ENCODE measurements at regions not wholly inside any gene's neighbourhood (a gene's known extent, or its start where the extent isn't known, plus 50 kb on each side); places are given as distances from the start of the nearest gene placed in this dataset.

DNA sequence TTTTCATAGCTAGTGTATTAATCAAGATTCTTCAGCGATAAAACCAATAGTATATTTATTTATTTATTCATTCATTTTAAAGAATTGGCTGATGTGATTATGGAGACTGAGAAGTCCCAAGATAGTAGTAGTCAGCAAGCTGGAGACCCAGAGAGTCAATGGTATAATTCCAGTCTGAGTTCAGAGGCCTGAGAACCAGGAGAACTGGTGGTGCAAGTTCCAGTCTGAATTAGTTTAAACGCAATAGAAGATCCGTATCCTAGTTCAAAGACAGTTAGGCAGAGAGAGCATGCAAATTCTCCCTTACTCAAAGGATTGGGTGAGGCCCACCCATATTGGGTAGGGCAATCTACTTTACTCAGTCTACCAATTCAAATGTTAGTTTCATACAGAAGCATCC is 364.2 kb upstream of the RPS23 start:
- no peak for TF ChIP-seq CBX3 (IDR thresholded peaks at IDR 0.05; ENCODE audit: low read depth)
- TF ChIP-seq, protein P1, sequence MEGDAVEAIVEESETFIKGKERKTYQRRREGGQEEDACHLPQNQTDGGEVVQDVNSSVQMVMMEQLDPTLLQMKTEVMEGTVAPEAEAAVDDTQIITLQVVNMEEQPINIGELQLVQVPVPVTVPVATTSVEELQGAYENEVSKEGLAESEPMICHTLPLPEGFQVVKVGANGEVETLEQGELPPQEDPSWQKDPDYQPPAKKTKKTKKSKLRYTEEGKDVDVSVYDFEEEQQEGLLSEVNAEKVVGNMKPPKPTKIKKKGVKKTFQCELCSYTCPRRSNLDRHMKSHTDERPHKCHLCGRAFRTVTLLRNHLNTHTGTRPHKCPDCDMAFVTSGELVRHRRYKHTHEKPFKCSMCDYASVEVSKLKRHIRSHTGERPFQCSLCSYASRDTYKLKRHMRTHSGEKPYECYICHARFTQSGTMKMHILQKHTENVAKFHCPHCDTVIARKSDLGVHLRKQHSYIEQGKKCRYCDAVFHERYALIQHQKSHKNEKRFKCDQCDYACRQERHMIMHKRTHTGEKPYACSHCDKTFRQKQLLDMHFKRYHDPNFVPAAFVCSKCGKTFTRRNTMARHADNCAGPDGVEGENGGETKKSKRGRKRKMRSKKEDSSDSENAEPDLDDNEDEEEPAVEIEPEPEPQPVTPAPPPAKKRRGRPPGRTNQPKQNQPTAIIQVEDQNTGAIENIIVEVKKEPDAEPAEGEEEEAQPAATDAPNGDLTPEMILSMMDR (IDR thresholded peaks at IDR 0.05 in 2 of 3, conservative IDR thresholded peaks at IDR 0.05 in 1 of 3; ENCODE audit: borderline replicate concordance in 1 of 3, insufficient read depth in 1 of 3, low read depth in 2 of 3, low read length in 2 of 3): no peak
- TF ChIP-seq CEBPB (IDR thresholded peaks at IDR 0.05; ENCODE audit: low read depth): no peak
- no peak for TF ChIP-seq SRF (IDR thresholded peaks at IDR 0.05; ENCODE audit: low read depth)
- no peak for TF ChIP-seq JUND (IDR thresholded peaks at IDR 0.05)
- TF ChIP-seq EZH2phosphoT487 (IDR thresholded peaks at IDR 0.05; ENCODE audit: borderline replicate concordance): no peak
- TF ChIP-seq POLR2A (IDR thresholded peaks at IDR 0.05; ENCODE audit: borderline replicate concordance, extremely low read depth, insufficient read depth, insufficient read length): no peak
- TF ChIP-seq, protein P2, sequence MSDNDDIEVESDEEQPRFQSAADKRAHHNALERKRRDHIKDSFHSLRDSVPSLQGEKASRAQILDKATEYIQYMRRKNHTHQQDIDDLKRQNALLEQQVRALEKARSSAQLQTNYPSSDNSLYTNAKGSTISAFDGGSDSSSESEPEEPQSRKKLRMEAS (IDR thresholded peaks at IDR 0.05): no peak
- no peak for TF ChIP-seq SIN3A (IDR thresholded peaks at IDR 0.05; ENCODE audit: low read depth)
- TF ChIP-seq, protein P3, sequence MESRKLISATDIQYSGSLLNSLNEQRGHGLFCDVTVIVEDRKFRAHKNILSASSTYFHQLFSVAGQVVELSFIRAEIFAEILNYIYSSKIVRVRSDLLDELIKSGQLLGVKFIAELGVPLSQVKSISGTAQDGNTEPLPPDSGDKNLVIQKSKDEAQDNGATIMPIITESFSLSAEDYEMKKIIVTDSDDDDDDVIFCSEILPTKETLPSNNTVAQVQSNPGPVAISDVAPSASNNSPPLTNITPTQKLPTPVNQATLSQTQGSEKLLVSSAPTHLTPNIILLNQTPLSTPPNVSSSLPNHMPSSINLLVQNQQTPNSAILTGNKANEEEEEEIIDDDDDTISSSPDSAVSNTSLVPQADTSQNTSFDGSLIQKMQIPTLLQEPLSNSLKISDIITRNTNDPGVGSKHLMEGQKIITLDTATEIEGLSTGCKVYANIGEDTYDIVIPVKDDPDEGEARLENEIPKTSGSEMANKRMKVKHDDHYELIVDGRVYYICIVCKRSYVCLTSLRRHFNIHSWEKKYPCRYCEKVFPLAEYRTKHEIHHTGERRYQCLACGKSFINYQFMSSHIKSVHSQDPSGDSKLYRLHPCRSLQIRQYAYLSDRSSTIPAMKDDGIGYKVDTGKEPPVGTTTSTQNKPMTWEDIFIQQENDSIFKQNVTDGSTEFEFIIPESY (IDR thresholded peaks at IDR 0.05; ENCODE audit: extremely low read depth, insufficient replicate concordance, low read length): no peak
- no peak for TF ChIP-seq ELF1 (IDR thresholded peaks at IDR 0.05; ENCODE audit: borderline replicate concordance, low read depth)
- TF ChIP-seq EZH2 (IDR thresholded peaks at IDR 0.05): no peak
- no peak for TF ChIP-seq ZFX (IDR thresholded peaks at IDR 0.05)
- CTCF ChIA-PET: interaction anchor here (0.9 to 1.8 kb wide), 8 partner anchors 10 to 923 kb away, joined by 3 to 5 read pairs (median 4); no protein-coding TSS in a partner anchor
- Histone ChIP-seq H3K27ac (ENCODE audit: low read depth, low read length) (no peak overlapping the region), H3K4me1 (ENCODE audit: control insufficient read depth in 1 of 2, insufficient read depth in 2 of 2, low read length in 2 of 2) (peaks cover 10 to 27% of the 10 kb centered on the region in 2 experiments; a peak in 3 of 4 replicates), H3K36me3 (ENCODE audit: control insufficient read depth in 1 of 2, insufficient read depth in 2 of 2, low read length in 2 of 2) (no peaks in the 10 kb centered on the region), H3K4me2 (ENCODE audit: low read length) (no peak overlapping the region), H3K9me3 (ENCODE audit: control insufficient read depth in 1 of 2, insufficient read depth in 1 of 2, low read depth in 1 of 2, low read length in 2 of 2) (no peaks in the 10 kb centered on the region), H3K9me2 (ENCODE audit: insufficient read depth) (no peaks in the 10 kb centered on the region), H3K9ac (ENCODE audit: low read length) (no peak overlapping the region), H4K20me1 (ENCODE audit: insufficient read depth) (no peaks in the 10 kb centered on the region), H2AFZ (ENCODE audit: low read depth, low read length, poor library complexity, severe bottlenecking) (no peak overlapping the region), H3K4me3 (replicated peaks in 1 of 2; ENCODE audit: low read depth in 1 of 2, low read length in 2 of 2) (no peak overlapping the region), H3K27me3 (ENCODE audit: insufficient read depth, low read length) (no peaks in the 10 kb centered on the region), H3K79me2 (ENCODE audit: insufficient read depth, low read length) (no peaks in the 10 kb centered on the region)
- POLR2A ChIA-PET: no interaction called here
- DNase-seq (ENCODE audit: low read depth, low spot score) (no peak), ATAC-seq (no peak)
- RAD21 ChIA-PET (ENCODE audit: low non-redundant PET in 1 of 2, low total read pairs in 2 of 2, uncharacterized antibody in 2 of 2, unreplicated experiment in 2 of 2): no interaction called here
- intact Hi-C loops (cut with micrococcal nuclease): loop anchor here (5.0 to 10.0 kb wide), 4 partner anchors 272 to 785 kb away; no protein-coding TSS in a partner anchor
- BruUV-seq (replicated peaks): no TSS peak
